SU-DHL-6 (cell line): ENCODE measurements at regions not wholly inside any gene's neighbourhood (a gene's known extent, or its start where the extent isn't known, plus 50 kb on each side); places are given as distances from the start of the nearest gene placed in this dataset.

ENCODE experiments used
- H2AFZ ChIP-seq: fragments of 200-600 bp; sonication (generic); 2 replicates; pipeline ENCODE4 v1.6.1; 2014; ENCODE audit warnings: low read depth, mild to moderate bottlenecking, moderate library complexity, mixed read lengths, antibody characterized with exemption, low read length; ENCODE audit not compliant: severe bottlenecking
- H3F3A ChIP-seq: fragments of 200-600 bp; shearing (Covaris generic); 2 replicates; pipeline ENCODE4 v1.6.0; 2016; ENCODE audit warnings: antibody characterized with exemption, mild to moderate bottlenecking; ENCODE audit not compliant: insufficient read depth
- H3K27ac ChIP-seq: fragments of 200-600 bp; sonication (generic); 2 replicates; pipeline ENCODE4 v1.5.1; 2016; ENCODE audit warnings: low read depth, mild to moderate bottlenecking, low read length, moderate library complexity, mixed read lengths
- H3K27me3 ChIP-seq: fragments of 200-600 bp; sonication (generic), shearing (Covaris generic); 2 replicates; pipeline ENCODE4 v1.6.0; 2014; ENCODE audit warnings: mild to moderate bottlenecking, low read length
- H3K36me3 ChIP-seq: fragments of 200-600 bp; sonication (generic); 2 replicates; pipeline ENCODE4 v1.6.1; 2014; ENCODE audit warnings: mild to moderate bottlenecking, low read length, mixed read lengths
- H3K4me2 ChIP-seq: fragments of 300-600, 200-600 bp; shearing (Covaris generic), sonication (generic); 2 replicates; pipeline ENCODE4 v1.6.0; 2014; ENCODE audit warnings: low read length, low read depth, mild to moderate bottlenecking; ENCODE audit not compliant: poor library complexity, severe bottlenecking
- H3K4me3 ChIP-seq: fragments of 200-600 bp; sonication (generic); 2 replicates; pipeline ENCODE4 v1.5.1; 2014; ENCODE audit warnings: antibody characterized with exemption, low read length, mild to moderate bottlenecking, mixed read lengths; ENCODE audit not compliant: insufficient read depth, poor library complexity, severe bottlenecking
- H3K79me2 ChIP-seq: fragments of 200-600 bp; sonication (generic); 2 replicates; pipeline ENCODE4 v1.6.1; 2014; ENCODE audit warnings: mild to moderate bottlenecking, low read length, moderate library complexity; ENCODE audit not compliant: insufficient read depth
- H3K9ac ChIP-seq: fragments of 200-600 bp; sonication (generic); 2 replicates; pipeline ENCODE4 v1.7.0; 2014; ENCODE audit warnings: mild to moderate bottlenecking, low read length
- H3K9me2 ChIP-seq: fragments of 200-600 bp; sonication (generic); replicated peaks from 2 replicates; pipeline ENCODE4 v1.6.1; 2014; ENCODE audit warnings: low read length; ENCODE audit not compliant: insufficient read depth
- H3K9me3 ChIP-seq: fragments of 200-600 bp; sonication (generic); 2 replicates; pipeline ENCODE4 v1.6.1; 2014; ENCODE audit warnings: low read length, mixed read lengths; ENCODE audit not compliant: insufficient read depth
- H4K20me1 ChIP-seq: fragments of 200-600 bp; sonication (generic); 2 replicates; pipeline ENCODE4 v1.6.1; 2014; ENCODE audit warnings: low read depth, mild to moderate bottlenecking, antibody characterized with exemption, low read length, moderate library complexity, mixed read lengths
- CTCF ChIP-seq: fragments of 200-600 bp; sonication (generic); IDR thresholded peaks from one replicate; pipeline ENCODE4 v1.5.1; 2017; ENCODE audit warnings: antibody characterized with exemption, mild to moderate bottlenecking, low read length, moderate library complexity; ENCODE audit not compliant: insufficient read depth, poor library complexity, severe bottlenecking
- EZH2phosphoT487 ChIP-seq: fragments of 200-600 bp; sonication (generic), shearing (Covaris generic); conservative IDR thresholded peaks from 2 replicates; pipeline ENCODE4 v1.6.1; 2018; ENCODE audit warnings: mild to moderate bottlenecking, antibody characterized with exemption, low read length, moderate library complexity, mixed read lengths

GRCh38 chr4:32987111-32987510, 2266.9 kb downstream of the PCDH7 start:
- H3K9me3 ChIP-seq = no peaks in the 10 kb centered on the region
- TF ChIP-seq EZH2phosphoT487 (no peak), CTCF (no peak)
- H3K4me3 ChIP-seq = no peak overlapping the region
- no peaks in the 10 kb centered on the region for H3K9me2 ChIP-seq
- no peaks in the 10 kb centered on the region for H4K20me1 ChIP-seq
- no peak overlapping the region for H3K27ac ChIP-seq
- H2AFZ ChIP-seq = no peak overlapping the region
- H3K36me3 ChIP-seq = no peaks in the 10 kb centered on the region
- no peaks in the 10 kb centered on the region for H3F3A ChIP-seq
- no peak overlapping the region for H3K9ac ChIP-seq
- H3K27me3 ChIP-seq = no peaks in the 10 kb centered on the region
- H3K4me2 ChIP-seq = no peak overlapping the region
- H3K79me2 ChIP-seq = no peaks in the 10 kb centered on the region

GRCh38 chr4:32988165-32988811, 2268.1 kb downstream of the PCDH7 start:
- H3K4me3 ChIP-seq = no peak overlapping the region
- no peaks in the 10 kb centered on the region for H3K79me2 ChIP-seq
- H3K27ac ChIP-seq = no peak overlapping the region
- TF ChIP-seq CTCF (no peak), EZH2phosphoT487 (no peak)
- H3K4me2 ChIP-seq = no peak overlapping the region
- no peaks in the 10 kb centered on the region for H3K36me3 ChIP-seq
- no peak overlapping the region for H2AFZ ChIP-seq
- H3K27me3 ChIP-seq = no peaks in the 10 kb centered on the region
- no peaks in the 10 kb centered on the region for H3K9me2 ChIP-seq
- no peaks in the 10 kb centered on the region for H3K9me3 ChIP-seq
- H3F3A ChIP-seq = no peaks in the 10 kb centered on the region
- H3K9ac ChIP-seq = no peak overlapping the region
- no peaks in the 10 kb centered on the region for H4K20me1 ChIP-seq

GRCh38 chr4:32991663-32992062, 2271.5 kb downstream of the PCDH7 start:
- Histone ChIP-seq H3F3A (no peaks in the 10 kb centered on the region), H2AFZ (peak overlapping the region; percentile 48), H3K9me3 (no peaks in the 10 kb centered on the region), H3K4me3 (no peak overlapping the region), H3K79me2 (no peaks in the 10 kb centered on the region), H4K20me1 (no peaks in the 10 kb centered on the region), H3K27ac (no peak overlapping the region), H3K4me2 (no peak overlapping the region), H3K9me2 (no peaks in the 10 kb centered on the region), H3K36me3 (no peaks in the 10 kb centered on the region), H3K9ac (no peak overlapping the region), H3K27me3 (no peaks in the 10 kb centered on the region)
- TF ChIP-seq CTCF (no peak), EZH2phosphoT487 (no peak)
